ENCODE measurements at regions not wholly inside any gene's neighbourhood (a gene's known extent, or its start where the extent isn't known, plus 50 kb on each side); places are given as distances from the start of the nearest gene placed in this dataset.

- Histone ChIP-seq H3K4me1 (ENCODE audit: control insufficient read depth, insufficient read depth, low read length) (no peaks in the 10 kb centered on the region), H3K9me3 (ENCODE audit: control insufficient read depth, low read length) (no peaks in the 10 kb centered on the region), H3K27me3 (ENCODE audit: control insufficient read depth, insufficient read depth, low read length, poor library complexity, severe bottlenecking) (no peaks in the 10 kb centered on the region), H3K4me3 (ENCODE audit: insufficient read depth, low read depth, low read length) (no peak overlapping the region), H3K27ac (ENCODE audit: insufficient read depth, low read depth, low read length, poor library complexity, severe bottlenecking) (no peak overlapping the region), H3K36me3 (ENCODE audit: control insufficient read depth, insufficient read depth, low read length) (no peaks in the 10 kb centered on the region)
- 95% methylated on average over 11 of the region's 11 CpGs for WGBS, 2 experiments
Measured at GRCh38 chr2:239666855-239667376, 266.1 kb upstream of the HDAC4 start.

- H3K4me3 ChIP-seq (ENCODE audit: insufficient read depth, low read depth, low read length) = no peak overlapping the region
- no peaks in the 10 kb centered on the region for H3K27me3 ChIP-seq (ENCODE audit: control insufficient read depth, insufficient read depth, low read length, poor library complexity, severe bottlenecking)
- 93 to 94% methylated on average over 18 of the region's 18 CpGs for whole genome bisulfite sequencing, 2 experiments
Measured at GRCh38 chr2:239666053-239666854, 265.4 kb upstream of the HDAC4 start.

DNA sequence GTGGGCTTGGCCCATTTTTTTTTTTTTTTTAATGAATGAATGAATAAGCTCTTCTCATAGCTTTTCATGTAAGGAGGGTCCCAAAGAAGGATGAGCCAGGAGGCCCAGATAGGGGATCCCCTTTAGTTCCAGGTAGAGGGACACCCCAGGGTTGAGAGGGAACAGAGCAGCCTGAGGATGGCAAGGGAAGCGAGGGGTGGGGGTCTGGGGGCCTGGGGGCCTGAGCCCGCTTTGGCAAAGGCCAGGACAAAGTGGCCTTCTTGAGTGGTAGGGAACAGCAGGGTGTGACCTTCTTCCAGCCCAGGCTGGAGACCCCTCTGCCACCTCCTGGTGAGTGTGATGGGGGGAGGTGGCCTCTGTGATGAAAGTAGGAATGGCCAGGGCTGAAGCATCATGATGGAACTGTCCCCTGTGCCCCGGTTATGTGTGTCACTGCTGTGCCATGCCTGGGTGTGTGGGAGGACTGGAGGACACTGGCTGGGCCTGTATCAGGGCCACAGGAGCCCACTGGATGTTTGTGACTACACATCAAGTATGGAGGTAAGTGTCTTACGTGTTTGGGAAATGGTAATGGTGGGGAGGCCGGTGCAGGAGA lies 263.5 kb upstream of the HDAC4 start:
- WGBS, 2 experiments = 91 to 95% methylated on average over 5 of the region's 5 CpGs
- no peak overlapping the region for H3K4me3 ChIP-seq (ENCODE audit: insufficient read depth, low read depth, low read length)
- H3K4me1 ChIP-seq (ENCODE audit: control insufficient read depth, insufficient read depth, low read length) = no peaks in the 10 kb centered on the region
- H3K27ac ChIP-seq (ENCODE audit: insufficient read depth, low read depth, low read length, poor library complexity, severe bottlenecking) = no peak overlapping the region
- H3K36me3 ChIP-seq (ENCODE audit: control insufficient read depth, insufficient read depth, low read length) = no peaks in the 10 kb centered on the region
- H3K27me3 ChIP-seq (ENCODE audit: control insufficient read depth, insufficient read depth, low read length, poor library complexity, severe bottlenecking) = no peaks in the 10 kb centered on the region
- H3K9me3 ChIP-seq (ENCODE audit: control insufficient read depth, low read length) = no peaks in the 10 kb centered on the region

More at GRCh38 chr2:239666053-239666854, 265.4 kb upstream of the HDAC4 start:
- Histone ChIP-seq H3K27ac (ENCODE audit: insufficient read depth, low read depth, low read length, poor library complexity, severe bottlenecking) (no peak overlapping the region), H3K9me3 (ENCODE audit: control insufficient read depth, low read length) (no peaks in the 10 kb centered on the region), H3K36me3 (ENCODE audit: control insufficient read depth, insufficient read depth, low read length) (no peaks in the 10 kb centered on the region), H3K4me1 (ENCODE audit: control insufficient read depth, insufficient read depth, low read length) (no peaks in the 10 kb centered on the region)

DNA sequence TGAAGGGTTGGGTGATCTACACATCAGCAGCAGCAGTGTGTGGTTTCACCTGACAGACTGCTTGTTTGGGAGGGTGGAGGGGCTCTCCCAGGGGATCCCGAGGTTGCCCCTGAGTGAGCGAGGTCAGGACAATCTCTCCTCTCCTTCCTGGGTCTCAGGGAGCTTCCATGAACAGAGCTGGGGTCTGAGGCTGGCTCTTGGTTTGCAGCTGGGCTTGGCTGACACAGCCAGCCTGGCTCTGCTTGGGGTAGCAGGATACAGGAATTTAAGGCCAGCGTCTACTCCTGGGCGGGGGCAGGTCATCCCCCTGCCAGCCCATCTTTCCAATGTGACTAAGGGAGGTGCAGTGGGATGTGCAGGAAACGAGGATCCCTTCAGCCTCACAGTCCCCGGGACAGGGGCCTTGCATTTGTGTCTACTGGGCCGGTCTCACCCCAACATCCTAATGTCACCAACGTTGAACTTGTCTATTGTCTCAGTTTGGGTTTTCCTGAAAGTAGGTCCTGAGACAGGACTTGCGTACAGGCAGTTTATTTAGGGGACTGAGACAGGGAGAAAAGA lies 262.6 kb upstream of the HDAC4 start:
- no peaks in the 10 kb centered on the region for H3K36me3 ChIP-seq (ENCODE audit: control insufficient read depth, insufficient read depth, low read length)
- H3K9me3 ChIP-seq (ENCODE audit: control insufficient read depth, low read length) = no peaks in the 10 kb centered on the region
- no peak overlapping the region for H3K4me3 ChIP-seq (ENCODE audit: insufficient read depth, low read depth, low read length)
- no peaks in the 10 kb centered on the region for H3K4me1 ChIP-seq (ENCODE audit: control insufficient read depth, insufficient read depth, low read length)
- H3K27me3 ChIP-seq (ENCODE audit: control insufficient read depth, insufficient read depth, low read length, poor library complexity, severe bottlenecking) = no peaks in the 10 kb centered on the region
- H3K27ac ChIP-seq (ENCODE audit: insufficient read depth, low read depth, low read length, poor library complexity, severe bottlenecking) = no peak overlapping the region
- WGBS, 2 experiments = 93 to 96% methylated on average over 9 of the region's 9 CpGs

- Histone ChIP-seq H3K27me3 (ENCODE audit: control insufficient read depth, insufficient read depth, low read length, poor library complexity, severe bottlenecking) (no peaks in the 10 kb centered on the region), H3K4me3 (ENCODE audit: insufficient read depth, low read depth, low read length) (no peak overlapping the region), H3K27ac (ENCODE audit: insufficient read depth, low read depth, low read length, poor library complexity, severe bottlenecking) (no peak overlapping the region), H3K36me3 (ENCODE audit: control insufficient read depth, insufficient read depth, low read length) (no peaks in the 10 kb centered on the region), H3K9me3 (ENCODE audit: control insufficient read depth, low read length) (no peaks in the 10 kb centered on the region), H3K4me1 (ENCODE audit: control insufficient read depth, insufficient read depth, low read length) (no peaks in the 10 kb centered on the region)
- 85 to 90% methylated on average over 16 of the region's 16 CpGs for WGBS, 2 experiments
Measured at GRCh38 chr2:239662413-239663120, 261.7 kb upstream of the HDAC4 start.

- Histone ChIP-seq H3K4me1 (ENCODE audit: control insufficient read depth, insufficient read depth, low read length) (no peaks in the 10 kb centered on the region), H3K27ac (ENCODE audit: insufficient read depth, low read depth, low read length, poor library complexity, severe bottlenecking) (no peak overlapping the region), H3K9me3 (ENCODE audit: control insufficient read depth, low read length) (no peaks in the 10 kb centered on the region), H3K4me3 (ENCODE audit: insufficient read depth, low read depth, low read length) (no peak overlapping the region), H3K36me3 (ENCODE audit: control insufficient read depth, insufficient read depth, low read length) (no peaks in the 10 kb centered on the region), H3K27me3 (ENCODE audit: control insufficient read depth, insufficient read depth, low read length, poor library complexity, severe bottlenecking) (no peaks in the 10 kb centered on the region)
- 87 to 89% methylated on average over 15 of the region's 15 CpGs for WGBS, 2 experiments
Measured at GRCh38 chr2:239661334-239662312, 260.8 kb upstream of the HDAC4 start.

- H3K9me3 ChIP-seq (ENCODE audit: control insufficient read depth, low read length) = no peaks in the 10 kb centered on the region
- no peaks in the 10 kb centered on the region for H3K27me3 ChIP-seq (ENCODE audit: control insufficient read depth, insufficient read depth, low read length, poor library complexity, severe bottlenecking)
- H3K4me3 ChIP-seq (ENCODE audit: insufficient read depth, low read depth, low read length) = no peak overlapping the region
- 95% methylated on average over 24 of the region's 24 CpGs for WGBS, 2 experiments
- no peak overlapping the region for H3K27ac ChIP-seq (ENCODE audit: insufficient read depth, low read depth, low read length, poor library complexity, severe bottlenecking)
- H3K4me1 ChIP-seq (ENCODE audit: control insufficient read depth, insufficient read depth, low read length) = no peaks in the 10 kb centered on the region
- no peaks in the 10 kb centered on the region for H3K36me3 ChIP-seq (ENCODE audit: control insufficient read depth, insufficient read depth, low read length)
Measured at GRCh38 chr2:239660390-239661230, 259.8 kb upstream of the HDAC4 start.

- no peaks in the 10 kb centered on the region for H3K27me3 ChIP-seq (ENCODE audit: control insufficient read depth, insufficient read depth, low read length, poor library complexity, severe bottlenecking)
- WGBS, 2 experiments = 92 to 94% methylated on average over 6 of the region's 6 CpGs
- no peak overlapping the region for H3K4me3 ChIP-seq (ENCODE audit: insufficient read depth, low read depth, low read length)
- no peaks in the 10 kb centered on the region for H3K36me3 ChIP-seq (ENCODE audit: control insufficient read depth, insufficient read depth, low read length)
- H3K4me1 ChIP-seq (ENCODE audit: control insufficient read depth, insufficient read depth, low read length) = no peaks in the 10 kb centered on the region
- no peaks in the 10 kb centered on the region for H3K9me3 ChIP-seq (ENCODE audit: control insufficient read depth, low read length)
- no peak overlapping the region for H3K27ac ChIP-seq (ENCODE audit: insufficient read depth, low read depth, low read length, poor library complexity, severe bottlenecking)
Measured at GRCh38 chr2:239657992-239658391, 257.2 kb upstream of the HDAC4 start.

- Histone ChIP-seq H3K4me3 (ENCODE audit: insufficient read depth, low read depth, low read length) (no peak overlapping the region), H3K4me1 (ENCODE audit: control insufficient read depth, insufficient read depth, low read length) (no peaks in the 10 kb centered on the region), H3K36me3 (ENCODE audit: control insufficient read depth, insufficient read depth, low read length) (no peaks in the 10 kb centered on the region), H3K27me3 (ENCODE audit: control insufficient read depth, insufficient read depth, low read length, poor library complexity, severe bottlenecking) (no peaks in the 10 kb centered on the region), H3K9me3 (ENCODE audit: control insufficient read depth, low read length) (no peaks in the 10 kb centered on the region), H3K27ac (ENCODE audit: insufficient read depth, low read depth, low read length, poor library complexity, severe bottlenecking) (no peak overlapping the region)
- WGBS, 2 experiments = no CpG with 5 or more reads among the region's 2 CpGs
Measured at GRCh38 chr2:239657236-239657635, 256.4 kb upstream of the HDAC4 start.
